ENCODE measurements at regions not wholly inside any gene's neighbourhood (a gene's known extent, or its start where the extent isn't known, plus 50 kb on each side); places are given as distances from the start of the nearest gene placed in this dataset.

- DNase-seq (ENCODE audit: low read depth) = no peak
Observed at GRCh38 chr14:98415766-98416165, 856.2 kb downstream of the BCL11B start.

GRCh38 chr14:98417001-98417400 is 855.0 kb downstream of the BCL11B start:
- no peak overlapping the region for H3K4me3 ChIP-seq (ENCODE audit: control insufficient read depth, low read depth, low read length)
- DNase-seq (ENCODE audit: low read depth) = no peak
- no peak for TF ChIP-seq CTCF (IDR thresholded peaks at IDR 0.05; ENCODE audit: control insufficient read depth, insufficient read depth, low read depth, low read length, missing control alignments)

More at GRCh38 chr14:98415766-98416165, 856.2 kb downstream of the BCL11B start:
- H3K4me3 ChIP-seq (ENCODE audit: control insufficient read depth, low read depth, low read length) = no peak overlapping the region
- no peak for TF ChIP-seq CTCF (IDR thresholded peaks at IDR 0.05; ENCODE audit: control insufficient read depth, insufficient read depth, low read depth, low read length, missing control alignments)

DNA sequence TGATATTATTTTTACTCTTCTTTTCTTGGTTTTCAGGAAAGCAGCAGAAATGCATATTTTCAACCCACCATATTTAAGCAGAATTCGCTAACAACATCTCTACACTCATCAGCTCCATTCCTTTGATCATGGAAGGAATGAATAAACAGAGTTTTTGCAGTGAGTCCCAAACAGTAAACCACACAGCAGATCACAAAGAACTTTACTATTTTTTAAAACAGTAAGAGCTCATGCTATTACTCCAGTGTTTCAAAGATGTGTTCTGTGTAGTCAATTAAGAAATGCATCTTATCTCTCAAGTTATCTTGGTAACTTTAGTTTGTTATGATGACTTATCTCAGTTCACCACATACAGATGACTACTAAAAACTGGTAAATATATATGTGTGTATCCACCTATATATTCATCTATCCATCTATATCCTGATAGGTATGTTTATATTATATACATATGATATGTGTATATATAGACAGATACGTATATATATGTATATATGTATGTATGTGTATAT is 843.5 kb downstream of the BCL11B start:
- DNase-seq (ENCODE audit: low read depth) = no peak
- no peak overlapping the region for H3K4me3 ChIP-seq (ENCODE audit: control insufficient read depth, low read depth, low read length)
- no peak for TF ChIP-seq CTCF (IDR thresholded peaks at IDR 0.05; ENCODE audit: control insufficient read depth, insufficient read depth, low read depth, low read length, missing control alignments)

DNA sequence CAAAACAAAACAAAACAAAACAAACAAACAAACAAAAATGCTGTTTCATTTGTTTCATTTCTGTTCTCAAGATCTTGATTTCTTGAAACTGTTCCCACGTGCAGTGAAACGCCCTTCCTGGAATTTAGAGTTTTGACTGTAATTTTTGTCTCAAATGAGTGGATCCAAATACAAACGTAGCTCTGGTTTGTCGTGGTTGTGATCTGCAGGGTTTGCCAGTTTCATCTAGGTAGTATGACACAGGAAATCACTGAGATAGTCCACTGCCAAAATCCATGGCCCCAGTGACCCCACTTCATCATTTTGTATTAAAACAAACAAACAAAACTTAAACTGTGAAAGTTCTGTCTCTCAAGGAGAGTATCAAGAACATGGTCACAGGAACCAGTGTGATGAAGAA is 838.6 kb downstream of the BCL11B start:
- H3K4me3 ChIP-seq (ENCODE audit: control insufficient read depth, low read depth, low read length) = no peak overlapping the region
- TF ChIP-seq CTCF (IDR thresholded peaks at IDR 0.05; ENCODE audit: control insufficient read depth, insufficient read depth, low read depth, low read length, missing control alignments) = no peak
- DNase-seq (ENCODE audit: low read depth) = no peak

DNA sequence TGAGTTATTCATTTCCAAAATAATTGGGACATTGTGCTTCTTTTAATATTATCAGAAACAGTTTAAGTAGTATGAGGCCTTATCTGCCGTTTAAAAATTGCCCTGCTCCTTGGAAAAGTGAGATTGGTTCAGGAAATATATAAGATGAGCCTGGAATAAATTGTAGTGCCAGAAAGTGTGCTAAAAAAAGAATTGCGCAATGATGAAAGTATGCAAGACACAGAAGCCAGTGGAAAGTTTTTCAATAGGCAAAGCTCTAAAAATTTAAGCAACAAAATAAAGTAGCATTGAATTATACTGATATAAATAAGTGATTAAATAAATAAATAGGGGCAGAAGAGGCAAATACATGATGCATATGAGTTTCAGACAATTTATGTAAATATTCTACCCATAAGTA is 834.9 kb downstream of the BCL11B start:
- TF ChIP-seq CTCF (IDR thresholded peaks at IDR 0.05; ENCODE audit: control insufficient read depth, insufficient read depth, low read depth, low read length, missing control alignments) = no peak
- DNase-seq (ENCODE audit: low read depth) = no peak
- H3K4me3 ChIP-seq (ENCODE audit: control insufficient read depth, low read depth, low read length) = no peak overlapping the region

DNA sequence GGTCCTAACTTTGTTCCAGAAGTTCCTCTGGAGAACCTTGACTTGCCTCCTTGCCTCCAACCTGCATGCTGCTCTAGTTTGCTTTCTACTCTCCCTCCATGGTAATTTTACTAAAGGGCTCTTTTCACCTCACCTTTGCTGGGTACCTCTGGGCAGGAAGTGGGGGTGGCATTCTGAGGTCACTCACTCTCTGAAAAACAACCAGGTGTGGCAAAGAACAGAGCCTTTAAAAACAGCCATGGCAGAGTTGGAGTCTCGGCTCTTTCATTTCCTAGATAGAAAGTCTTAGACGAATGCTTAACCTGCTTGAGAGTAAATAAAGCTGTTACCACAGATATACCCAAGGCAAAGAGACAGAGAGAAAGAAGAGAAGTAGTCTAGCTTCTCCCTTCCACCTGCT is 827.9 kb downstream of the BCL11B start:
- no peak for TF ChIP-seq CTCF (IDR thresholded peaks at IDR 0.05; ENCODE audit: control insufficient read depth, insufficient read depth, low read depth, low read length, missing control alignments)
- H3K4me3 ChIP-seq (ENCODE audit: control insufficient read depth, low read depth, low read length) = no peak overlapping the region
- no peak for DNase-seq (ENCODE audit: low read depth)

- DNase-seq (ENCODE audit: low read depth) = no peak
- no peak overlapping the region for H3K4me3 ChIP-seq (ENCODE audit: control insufficient read depth, low read depth, low read length)
- TF ChIP-seq CTCF (IDR thresholded peaks at IDR 0.05; ENCODE audit: control insufficient read depth, insufficient read depth, low read depth, low read length, missing control alignments) = no peak
Observed at GRCh38 chr14:98445718-98446117, 826.3 kb downstream of the BCL11B start.

Data from AG09309 (cell line).